ENCODE measurements at regions not wholly inside any gene's neighbourhood (a gene's known extent, or its start where the extent isn't known, plus 50 kb on each side); places are given as distances from the start of the nearest gene placed in this dataset.

GRCh38 chr1:87523466-87523865 lies 194.8 kb downstream of the LMO4 start:
- DNase-seq (ENCODE audit: extremely low spot score) = no peak
- no peak for TF ChIP-seq CTCF (IDR thresholded peaks at IDR 0.05; ENCODE audit: control extremely low read depth, extremely low read depth, low read depth, missing control alignments)
- ChIA-PET CTCF (interaction anchor here (1.7 kb wide), 1 partner anchor 28 kb away, joined by 5 read pairs; no protein-coding TSS in a partner anchor), POLR2A (no interaction called here)

DNA sequence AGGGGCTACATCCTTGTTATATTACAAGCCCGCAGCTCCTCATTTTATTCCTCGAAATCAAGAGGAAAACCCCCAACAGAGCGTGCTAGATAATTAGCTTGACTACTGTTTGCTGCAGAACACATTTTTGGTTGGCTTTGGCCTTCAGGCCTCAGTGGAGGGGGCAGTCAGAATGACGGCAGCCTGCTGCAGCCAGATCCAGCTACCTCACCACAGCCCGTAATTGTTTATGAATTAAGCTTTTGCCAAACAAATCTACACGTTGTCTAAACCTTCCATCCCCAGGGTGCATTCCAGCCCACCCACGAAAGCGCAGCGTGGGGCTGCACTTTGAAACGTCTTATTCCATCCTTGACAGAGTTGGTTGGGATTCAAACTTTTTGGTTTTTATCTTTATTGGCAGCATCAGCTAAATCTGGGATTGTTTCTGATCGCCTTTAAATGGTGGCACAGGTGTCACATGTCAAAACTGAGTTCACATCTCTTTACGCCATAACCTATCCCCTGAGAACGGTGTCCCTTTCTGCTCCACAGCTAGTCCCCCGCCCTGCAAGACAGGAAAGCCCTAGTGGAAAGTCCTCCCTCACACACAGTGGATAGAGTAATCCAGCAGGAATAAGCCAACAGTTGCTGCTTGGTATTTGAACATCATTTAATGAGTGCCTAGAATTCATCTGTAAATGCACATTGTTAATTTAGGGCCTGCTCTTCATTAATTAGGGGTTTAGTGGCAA lies 195.5 kb downstream of the LMO4 start:
- TF ChIP-seq CTCF (IDR thresholded peaks at IDR 0.05; ENCODE audit: control extremely low read depth, extremely low read depth, low read depth, missing control alignments) = no peak
- CTCF ChIA-PET = no interaction called here
- POLR2A ChIA-PET = no interaction called here

GRCh38 chr1:87528754-87529517 lies 200.3 kb downstream of the LMO4 start:
- ChIA-PET POLR2A (no interaction called here), CTCF (interaction anchor here (1.5 to 1.6 kb wide), 2 partner anchors 12 to 127 kb away, joined by 3 to 4 read pairs; no protein-coding TSS in a partner anchor)
- DNase-seq (ENCODE audit: extremely low spot score) = no peak
- TF ChIP-seq CTCF (IDR thresholded peaks at IDR 0.05; ENCODE audit: control extremely low read depth, extremely low read depth, low read depth, missing control alignments) = no peak

More for the DNA sequence above, 195.5 kb downstream of the LMO4 start:
- DNase-seq (ENCODE audit: extremely low spot score) = no peak

- CTCF ChIA-PET = interaction anchor here (0.8 kb wide), 1 partner anchor 8 kb away, joined by 4 read pairs; no protein-coding TSS in a partner anchor
- POLR2A ChIA-PET = no interaction called here
- DNase-seq (ENCODE audit: extremely low spot score) = no peak
- no peak for TF ChIP-seq CTCF (IDR thresholded peaks at IDR 0.05; ENCODE audit: control extremely low read depth, extremely low read depth, low read depth, missing control alignments)
Observed at GRCh38 chr1:87530042-87530807, 201.5 kb downstream of the LMO4 start.

DNA sequence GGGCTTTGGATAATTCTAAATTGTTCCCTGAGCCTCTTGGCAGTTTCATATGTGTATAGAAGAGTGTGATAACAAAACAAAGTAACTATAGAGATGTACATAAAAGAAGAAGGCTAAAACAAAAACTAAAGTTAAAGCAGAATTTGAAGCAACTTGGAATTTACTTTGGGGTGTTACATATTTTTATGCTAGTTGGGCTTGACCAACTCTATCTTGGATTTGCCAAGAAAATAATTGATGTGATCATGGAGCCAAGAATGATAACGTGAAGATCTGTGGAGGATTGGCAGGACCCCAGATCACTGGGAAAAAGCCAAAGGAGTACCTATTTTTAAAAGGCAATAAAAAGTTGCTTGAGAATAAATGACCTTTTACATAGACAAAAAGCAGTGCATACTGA lies 206.9 kb downstream of the LMO4 start:
- CTCF ChIA-PET = no interaction called here
- POLR2A ChIA-PET = no interaction called here
- no peak for DNase-seq (ENCODE audit: extremely low spot score)
- TF ChIP-seq CTCF (IDR thresholded peaks at IDR 0.05; ENCODE audit: control extremely low read depth, extremely low read depth, low read depth, missing control alignments) = no peak

- DNase-seq (ENCODE audit: extremely low spot score) = no peak
- POLR2A ChIA-PET = no interaction called here
- TF ChIP-seq CTCF (IDR thresholded peaks at IDR 0.05; ENCODE audit: control extremely low read depth, extremely low read depth, low read depth, missing control alignments) = no peak
- CTCF ChIA-PET = interaction anchor here (0.7 to 0.9 kb wide), 3 partner anchors 13 to 17 kb away, joined by 3 read pairs; no protein-coding TSS in a partner anchor
Observed at GRCh38 chr1:87539147-87539546, 210.5 kb downstream of the LMO4 start.

All from GM10248 (cell line).